ENCODE measurements at regions not wholly inside any gene's neighbourhood (a gene's known extent, or its start where the extent isn't known, plus 50 kb on each side); places are given as distances from the start of the nearest gene placed in this dataset.
"Not testable (repeated sequence)": the region's sequence is repeated elsewhere in the genome, so short reads cannot be mapped to it uniquely, and the experiment has no call there.

- DNase-seq, result no peak
Measured at GRCh38 chr12:91261820-91262676, 79.4 kb upstream of the DCN start.

- DNase-seq, result no peak
Measured at GRCh38 chr12:91256411-91256810, 73.8 kb upstream of the DCN start.

- no peak for DNase-seq
Measured at GRCh38 chr12:91252341-91252740, 69.7 kb upstream of the DCN start.

GRCh38 chr12:91250273-91250665 is 67.7 kb upstream of the DCN start:
- DNase-seq, result no peak

- DNase-seq, result no peak
Measured at GRCh38 chr12:91249518-91250272, 67.1 kb upstream of the DCN start.

- DNase-seq, result no peak
Measured at GRCh38 chr12:91249054-91249453, 66.4 kb upstream of the DCN start.

- DNase-seq, result not testable (repeated sequence)
Measured at GRCh38 chr12:91243177-91243576, 60.6 kb upstream of the DCN start.

GRCh38 chr12:91241756-91242155 is 59.1 kb upstream of the DCN start:
- DNase-seq, result no peak

- no peak for DNase-seq
Measured at GRCh38 chr12:91240386-91241095, 57.9 kb upstream of the DCN start.

- DNase-seq, result no peak
Measured at GRCh38 chr12:91239481-91239880, 56.9 kb upstream of the DCN start.
